Neural progenitor cell (in vitro differentiated cells): ENCODE measurements at regions not wholly inside any gene's neighbourhood (a gene's known extent, or its start where the extent isn't known, plus 50 kb on each side); places are given as distances from the start of the nearest gene placed in this dataset.

Experiments used
- CTCF ChIP-seq: fragments of 200-600 bp; sonication (generic); IDR thresholded peaks from 2 replicates; pipeline ENCODE4 v1.5.1; 2017; ENCODE audit warnings: antibody characterized with exemption, mild to moderate bottlenecking
- EZH2 ChIP-seq: fragments of 200-600 bp; sonication (generic); IDR thresholded peaks from 2 replicates; pipeline ENCODE4 v1.6.1; 2017; ENCODE audit warnings: antibody characterized with exemption, mild to moderate bottlenecking, moderate library complexity
- EZH2phosphoT487 ChIP-seq: fragments of 200-600 bp; sonication (generic); IDR thresholded peaks from 2 replicates; pipeline ENCODE4 v1.6.1; 2017; ENCODE audit warnings: antibody characterized with exemption

- TF ChIP-seq CTCF, result no peak
- no peak for TF ChIP-seq EZH2phosphoT487
- TF ChIP-seq EZH2, result no peak
Observed at GRCh38 chr4:181685461-181685860, 557.7 kb upstream of the TENM3 start.
